ENCODE measurements at regions not wholly inside any gene's neighbourhood (a gene's known extent, or its start where the extent isn't known, plus 50 kb on each side); places are given as distances from the start of the nearest gene placed in this dataset.

- no peak overlapping the region for H3K27ac ChIP-seq (ENCODE audit: low read length)
- no peaks in the 10 kb centered on the region for H3K36me3 ChIP-seq (ENCODE audit: insufficient read depth, low read length)
- H4K20me1 ChIP-seq (ENCODE audit: insufficient read depth): no peaks in the 10 kb centered on the region
- H3K27me3 ChIP-seq (ENCODE audit: insufficient read depth, low read depth, low read length): no peaks in the 10 kb centered on the region
- no peak overlapping the region for H3K9ac ChIP-seq (ENCODE audit: low read length)
- no peak overlapping the region for H3K4me2 ChIP-seq (ENCODE audit: low read length)
- no peak overlapping the region for H2AFZ ChIP-seq (ENCODE audit: low read depth, low read length)
- TF ChIP-seq CTCF (IDR thresholded peaks at IDR 0.05; ENCODE audit: poor library complexity, severe bottlenecking) (no peak), POLR2AphosphoS5 (IDR thresholded peaks at IDR 0.05) (no peak), EP300 (conservative IDR thresholded peaks at IDR 0.05; ENCODE audit: poor library complexity, severe bottlenecking) (no peak), MXI1 (conservative IDR thresholded peaks at IDR 0.05; ENCODE audit: poor library complexity, severe bottlenecking) (no peak), SMC3 (conservative IDR thresholded peaks at IDR 0.05; ENCODE audit: poor library complexity) (no peak), EZH2 (IDR thresholded peaks at IDR 0.05; ENCODE audit: borderline replicate concordance, insufficient read depth, low read length, poor library complexity, severe bottlenecking) (no peak), RAD21 (conservative IDR thresholded peaks at IDR 0.05) (no peak), TAF1 (IDR thresholded peaks at IDR 0.05; ENCODE audit: low read depth) (no peak)
- TF ChIP-seq, protein P1, sequence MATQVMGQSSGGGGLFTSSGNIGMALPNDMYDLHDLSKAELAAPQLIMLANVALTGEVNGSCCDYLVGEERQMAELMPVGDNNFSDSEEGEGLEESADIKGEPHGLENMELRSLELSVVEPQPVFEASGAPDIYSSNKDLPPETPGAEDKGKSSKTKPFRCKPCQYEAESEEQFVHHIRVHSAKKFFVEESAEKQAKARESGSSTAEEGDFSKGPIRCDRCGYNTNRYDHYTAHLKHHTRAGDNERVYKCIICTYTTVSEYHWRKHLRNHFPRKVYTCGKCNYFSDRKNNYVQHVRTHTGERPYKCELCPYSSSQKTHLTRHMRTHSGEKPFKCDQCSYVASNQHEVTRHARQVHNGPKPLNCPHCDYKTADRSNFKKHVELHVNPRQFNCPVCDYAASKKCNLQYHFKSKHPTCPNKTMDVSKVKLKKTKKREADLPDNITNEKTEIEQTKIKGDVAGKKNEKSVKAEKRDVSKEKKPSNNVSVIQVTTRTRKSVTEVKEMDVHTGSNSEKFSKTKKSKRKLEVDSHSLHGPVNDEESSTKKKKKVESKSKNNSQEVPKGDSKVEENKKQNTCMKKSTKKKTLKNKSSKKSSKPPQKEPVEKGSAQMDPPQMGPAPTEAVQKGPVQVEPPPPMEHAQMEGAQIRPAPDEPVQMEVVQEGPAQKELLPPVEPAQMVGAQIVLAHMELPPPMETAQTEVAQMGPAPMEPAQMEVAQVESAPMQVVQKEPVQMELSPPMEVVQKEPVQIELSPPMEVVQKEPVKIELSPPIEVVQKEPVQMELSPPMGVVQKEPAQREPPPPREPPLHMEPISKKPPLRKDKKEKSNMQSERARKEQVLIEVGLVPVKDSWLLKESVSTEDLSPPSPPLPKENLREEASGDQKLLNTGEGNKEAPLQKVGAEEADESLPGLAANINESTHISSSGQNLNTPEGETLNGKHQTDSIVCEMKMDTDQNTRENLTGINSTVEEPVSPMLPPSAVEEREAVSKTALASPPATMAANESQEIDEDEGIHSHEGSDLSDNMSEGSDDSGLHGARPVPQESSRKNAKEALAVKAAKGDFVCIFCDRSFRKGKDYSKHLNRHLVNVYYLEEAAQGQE (IDR thresholded peaks at IDR 0.05; ENCODE audit: borderline replicate concordance): no peak
- H3K79me2 ChIP-seq (replicated peaks; ENCODE audit: insufficient read depth, low read length): no peaks in the 10 kb centered on the region
- H3K4me3 ChIP-seq (ENCODE audit: low read length): no peak overlapping the region
- no peaks in the 10 kb centered on the region for H3K9me3 ChIP-seq (ENCODE audit: low read length)
- H3F3A ChIP-seq (ENCODE audit: insufficient read depth, low read length, poor library complexity, severe bottlenecking): no peaks in the 10 kb centered on the region
- H3K9me2 ChIP-seq (ENCODE audit: insufficient read depth, low read length): no peaks in the 10 kb centered on the region
Observed at GRCh38 chr9:89742660-89743059, 137.8 kb downstream of the GADD45G start.

DNA sequence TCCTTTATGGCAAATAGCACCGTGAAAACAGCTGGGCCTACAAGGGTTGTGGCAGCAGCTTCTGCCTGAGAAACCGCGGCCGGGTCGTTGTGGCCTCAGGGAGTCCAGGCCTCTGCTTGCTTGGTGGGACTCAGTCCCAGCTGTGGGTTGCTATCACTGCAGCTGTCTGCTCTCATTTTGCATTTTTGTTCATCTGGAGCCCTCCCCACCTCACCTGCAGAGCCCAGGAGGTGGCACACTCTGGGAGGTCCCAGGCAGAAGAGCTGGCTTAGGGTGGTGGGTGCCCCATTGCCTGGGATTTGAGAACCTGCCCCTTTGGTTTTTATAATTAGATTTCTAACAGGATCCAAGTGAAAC, 138.4 kb downstream of the GADD45G start:
- Histone ChIP-seq H4K20me1 (ENCODE audit: insufficient read depth) (no peaks in the 10 kb centered on the region), H3K9me3 (ENCODE audit: low read length) (no peaks in the 10 kb centered on the region), H3K9ac (ENCODE audit: low read length) (no peak overlapping the region), H3K4me2 (ENCODE audit: low read length) (no peak overlapping the region), H3K27ac (ENCODE audit: low read length) (no peak overlapping the region), H3F3A (ENCODE audit: insufficient read depth, low read length, poor library complexity, severe bottlenecking) (no peaks in the 10 kb centered on the region), H3K27me3 (ENCODE audit: insufficient read depth, low read depth, low read length) (no peaks in the 10 kb centered on the region), H3K79me2 (replicated peaks; ENCODE audit: insufficient read depth, low read length) (no peaks in the 10 kb centered on the region), H3K9me2 (ENCODE audit: insufficient read depth, low read length) (no peaks in the 10 kb centered on the region), H3K4me3 (ENCODE audit: low read length) (no peak overlapping the region), H3K36me3 (ENCODE audit: insufficient read depth, low read length) (no peaks in the 10 kb centered on the region), H2AFZ (ENCODE audit: low read depth, low read length) (no peak overlapping the region)
- TF ChIP-seq CTCF (IDR thresholded peaks at IDR 0.05; ENCODE audit: poor library complexity, severe bottlenecking) (no peak), SMC3 (conservative IDR thresholded peaks at IDR 0.05; ENCODE audit: poor library complexity) (no peak)
